Nucleus accumbens (tissue), 56 donors: ENCODE measurements at regions not wholly inside any gene's neighbourhood (a gene's known extent, or its start where the extent isn't known, plus 50 kb on each side); places are given as distances from the start of the nearest gene placed in this dataset.

Source experiments
- DNase-seq, 56 donors: peaks; one replicate each; lab custom pipeline; 2025; lab: John Stamatoyannopoulos, UW

DNA sequence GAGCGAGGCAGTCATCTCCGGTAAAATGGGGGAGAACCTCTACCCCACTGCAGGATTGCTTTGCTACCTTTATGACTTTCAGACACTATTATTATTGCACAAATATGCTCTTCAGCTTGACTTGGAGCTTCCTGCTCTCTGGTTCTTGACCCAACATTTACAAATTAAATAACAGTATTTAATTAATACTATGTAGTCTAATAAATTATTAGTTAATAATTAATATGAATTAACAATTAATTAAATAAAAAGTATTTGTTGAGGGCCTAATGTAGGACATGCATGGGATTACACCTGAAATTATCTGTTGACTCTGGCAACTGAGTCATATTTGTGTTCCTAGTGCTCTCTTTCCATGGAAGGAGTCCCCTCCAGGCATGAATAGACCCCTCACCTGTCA is 359.9 kb downstream of the SIPA1L2 start:
- DNase-seq = no peak

- DNase-seq = no peak
Observed at GRCh38 chr1:232267837-232268598, 361.9 kb downstream of the SIPA1L2 start.

GRCh38 chr1:232267092-232267836 is 362.7 kb downstream of the SIPA1L2 start:
- no peak for DNase-seq

GRCh38 chr1:232263452-232263851 is 366.5 kb downstream of the SIPA1L2 start:
- no peak for DNase-seq

- no peak for DNase-seq
Observed at GRCh38 chr1:232262991-232263390, 366.9 kb downstream of the SIPA1L2 start.

DNA sequence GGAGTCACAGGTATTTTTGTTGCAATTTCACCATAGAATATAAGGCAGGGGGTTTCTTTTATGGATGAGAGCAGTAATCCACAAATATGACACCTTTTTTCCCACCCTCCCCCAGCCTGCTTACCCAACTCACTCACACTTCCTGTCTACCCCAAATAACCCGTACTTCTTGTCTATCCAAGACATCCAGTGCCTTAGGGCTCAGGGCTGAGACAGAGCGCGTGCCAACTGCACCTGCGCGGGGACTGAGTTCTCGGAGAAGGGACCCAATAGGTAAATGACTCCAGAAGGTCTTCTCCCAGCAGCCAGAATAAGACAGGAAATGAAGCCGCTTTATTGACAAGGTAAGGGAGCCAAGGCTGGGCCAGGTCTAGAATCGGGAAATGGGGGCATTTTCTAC is 369.1 kb downstream of the SIPA1L2 start:
- no peak for DNase-seq

- DNase-seq = no peak
Observed at GRCh38 chr1:232260045-232260444, 369.9 kb downstream of the SIPA1L2 start.

GRCh38 chr1:232259333-232259732 is 370.6 kb downstream of the SIPA1L2 start:
- no peak for DNase-seq

DNA sequence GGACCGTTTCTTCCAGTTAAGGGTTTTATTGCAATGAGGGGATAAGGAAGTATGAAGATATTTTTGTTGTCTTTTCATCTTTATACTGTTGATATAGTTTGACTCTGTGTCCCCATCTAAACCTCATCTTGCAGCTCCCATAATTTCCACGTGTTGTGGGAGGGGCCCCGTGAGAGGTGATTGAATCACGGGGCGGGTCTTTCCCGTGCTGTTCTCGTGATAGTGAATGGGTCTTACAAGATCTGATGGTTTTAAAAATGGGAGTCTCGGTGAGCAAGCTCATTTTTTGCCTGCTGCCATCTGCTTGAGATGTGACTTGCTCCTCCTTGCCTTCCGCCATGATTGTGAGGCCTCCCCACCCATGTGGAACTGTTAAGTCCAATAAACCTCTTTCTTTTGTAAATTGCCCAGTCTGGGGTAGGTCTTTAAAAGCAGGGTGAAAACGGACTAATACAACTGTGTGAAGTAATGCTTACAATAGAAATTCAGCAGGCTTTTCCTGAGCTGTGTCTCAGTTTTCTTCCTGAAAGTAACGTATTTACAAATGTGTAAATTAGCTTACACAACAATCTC is 377.3 kb downstream of the SIPA1L2 start:
- no peak for DNase-seq

- DNase-seq = no peak
Observed at GRCh38 chr1:232250838-232251237, 379.1 kb downstream of the SIPA1L2 start.

GRCh38 chr1:232249861-232250777 is 379.8 kb downstream of the SIPA1L2 start:
- no peak for DNase-seq

DNA sequence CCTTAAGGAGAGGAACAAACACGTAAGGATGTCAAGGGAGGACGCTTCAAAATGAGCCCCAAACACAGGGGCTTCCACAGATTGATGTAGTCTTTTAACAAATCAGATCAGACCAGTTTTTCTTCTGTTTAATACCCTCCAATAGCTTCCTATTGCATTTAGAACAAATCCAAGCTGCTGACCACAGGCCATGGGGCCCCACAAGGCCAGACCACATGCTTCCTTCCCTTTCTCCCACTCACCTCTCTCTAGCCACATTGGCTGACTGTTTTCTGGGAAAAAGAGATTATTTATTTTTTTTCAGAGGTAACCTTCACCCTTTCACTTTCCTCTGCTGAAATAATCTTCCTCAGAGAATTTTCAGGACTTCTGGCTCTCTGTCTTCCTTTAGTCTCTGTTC is 380.6 kb downstream of the SIPA1L2 start:
- DNase-seq = no peak

GRCh38 chr1:232248276-232248820 is 381.6 kb downstream of the SIPA1L2 start:
- no peak for DNase-seq

DNA sequence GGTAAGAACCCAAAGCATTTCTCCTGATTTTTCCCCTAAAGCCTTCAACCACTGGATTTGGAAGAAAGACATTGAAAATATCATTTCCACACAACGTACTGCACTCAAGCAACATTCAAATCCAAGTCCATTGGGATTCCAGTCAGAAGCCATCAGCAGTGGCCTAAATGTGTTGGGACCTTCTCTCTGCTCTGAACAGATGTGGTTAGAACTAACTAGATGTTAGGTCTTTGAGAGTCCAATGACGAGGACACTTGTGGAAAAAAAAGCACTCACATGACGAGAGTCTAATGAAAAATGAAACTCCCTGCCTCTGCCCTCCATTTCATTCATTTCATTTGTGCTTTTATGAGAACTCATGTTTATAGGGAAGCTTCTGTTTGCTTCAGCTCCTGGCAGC is 382.3 kb downstream of the SIPA1L2 start:
- no peak for DNase-seq

DNA sequence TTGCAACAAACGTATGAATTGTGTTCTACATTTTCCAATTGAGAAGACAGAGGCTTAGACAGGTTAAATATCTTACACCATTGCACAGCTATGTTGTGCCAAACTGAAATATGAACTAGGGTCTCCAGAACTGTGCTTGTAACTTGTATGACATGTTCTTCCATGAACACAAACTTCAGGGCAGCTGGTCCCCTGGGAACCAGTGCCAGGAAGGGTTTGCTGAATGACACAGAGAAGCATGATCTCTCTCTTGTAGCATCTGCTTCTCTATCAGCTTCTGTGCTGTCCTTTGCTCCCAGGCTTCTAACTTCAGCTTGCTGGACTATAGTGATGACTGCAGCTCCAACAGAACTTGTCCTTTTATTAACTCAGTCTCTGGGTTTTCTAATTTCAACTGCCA is 385.5 kb downstream of the SIPA1L2 start:
- no peak for DNase-seq

DNA sequence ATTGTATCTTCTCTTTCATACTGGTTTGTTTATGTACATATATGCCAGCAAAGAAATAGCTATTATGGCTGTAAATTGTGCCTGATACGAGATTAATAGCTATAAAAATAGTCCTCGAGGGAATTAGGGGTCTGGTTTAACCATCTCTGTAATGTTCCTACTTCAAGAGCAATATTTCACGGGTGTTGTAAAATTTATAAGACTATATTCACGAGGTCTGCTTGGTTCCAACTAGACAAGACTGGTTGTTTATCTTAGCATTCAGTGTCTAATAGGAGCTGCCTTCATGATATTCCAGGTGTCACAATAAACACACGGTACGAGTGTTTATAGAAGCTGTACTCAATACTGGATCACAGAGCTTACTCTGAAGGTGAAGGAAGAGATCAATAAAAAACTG is 389.9 kb downstream of the SIPA1L2 start:
- no peak for DNase-seq

GRCh38 chr1:232239522-232239921 is 390.4 kb downstream of the SIPA1L2 start:
- no peak for DNase-seq

- DNase-seq = no peak
Observed at GRCh38 chr1:232238009-232238408, 391.9 kb downstream of the SIPA1L2 start.

- DNase-seq = no peak
Observed at GRCh38 chr1:232227306-232227705, 402.6 kb downstream of the SIPA1L2 start.

- DNase-seq = no peak
Observed at GRCh38 chr1:232226197-232226712, 403.7 kb downstream of the SIPA1L2 start.
